ENCODE measurements at regions not wholly inside any gene's neighbourhood (a gene's known extent, or its start where the extent isn't known, plus 50 kb on each side); places are given as distances from the start of the nearest gene placed in this dataset.

DNA sequence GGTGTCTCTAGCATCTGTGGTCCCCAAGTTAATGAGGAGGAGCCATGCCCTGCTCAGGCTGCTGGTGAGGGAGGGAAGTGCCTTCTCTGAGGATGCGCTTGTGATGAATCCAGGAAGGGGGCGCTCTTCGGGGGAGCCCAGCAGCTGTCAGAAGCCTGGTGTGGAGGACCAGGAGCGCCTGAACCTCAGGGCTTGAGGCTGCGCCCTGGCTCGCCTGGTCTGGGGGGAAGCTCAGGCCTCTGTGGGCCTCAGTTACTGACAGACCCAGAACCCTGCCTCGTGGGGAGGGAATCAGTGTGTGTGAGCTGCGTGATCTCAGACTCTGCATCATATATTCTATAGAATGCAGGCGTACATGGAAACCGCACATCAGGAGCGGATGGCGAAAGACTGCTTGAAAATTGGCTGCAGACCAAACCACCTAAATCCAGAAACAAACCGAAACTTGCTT lies 126.1 kb downstream of the SEC14L1 start:
- no peaks in the 10 kb centered on the region for H3K9me3 Mint-ChIP-seq

DNA sequence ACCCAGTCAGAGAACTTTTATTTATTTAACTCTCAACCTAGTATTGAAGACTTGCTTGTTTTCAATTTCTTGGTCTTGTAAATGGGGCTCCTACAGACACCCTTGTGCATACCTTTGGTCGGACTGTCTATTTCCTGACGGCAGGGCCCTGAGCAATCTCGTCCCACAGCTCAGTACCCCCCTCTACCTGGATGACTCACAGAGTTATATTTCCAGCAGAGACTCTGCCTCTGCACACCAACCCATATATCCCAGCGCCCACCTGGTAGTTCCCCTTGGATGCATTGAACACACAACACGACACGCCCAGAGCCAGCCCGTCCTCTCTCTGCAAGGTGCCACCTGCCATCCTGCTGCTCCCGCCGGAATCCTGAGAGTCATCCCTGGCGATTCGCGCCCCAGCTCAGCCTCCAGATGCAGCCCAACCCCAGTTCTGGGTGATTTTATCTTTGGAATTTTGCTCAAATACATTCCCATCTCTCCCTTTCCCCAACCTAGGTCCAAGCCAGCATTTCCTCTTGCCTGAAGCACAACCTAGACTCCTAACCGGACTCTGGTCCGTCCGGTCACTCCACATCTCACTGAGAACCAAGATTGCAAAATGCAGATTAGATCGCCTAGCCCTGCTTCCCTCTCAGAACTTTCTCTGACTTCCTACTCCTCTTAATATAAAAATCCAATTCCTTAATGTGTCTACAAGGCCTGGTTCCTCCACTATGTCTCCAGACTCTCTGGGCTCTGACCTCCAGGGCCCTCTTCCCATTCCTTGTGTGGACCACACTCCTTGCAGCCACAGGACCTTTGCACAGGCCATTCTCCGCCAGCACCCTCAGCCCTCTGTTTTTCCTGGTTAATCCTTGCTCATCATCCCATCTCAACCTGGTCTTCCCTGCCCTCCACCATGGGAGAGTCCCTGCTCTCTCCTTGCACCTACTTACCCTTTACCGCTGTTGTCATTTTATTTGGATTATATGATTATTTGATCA lies 129.2 kb downstream of the SEC14L1 start:
- Mint-ChIP-seq H3K9me3 (no peaks in the 10 kb centered on the region), H3K36me3 (no peaks in the 10 kb centered on the region), H3K4me1 (peaks cover 0 to 3% (median 1%) of the 10 kb centered on the region in 3 donors), H3K27me3 (peaks cover 10% of the 10 kb centered on the region), H3K27ac (no peak overlapping the region), H3K4me3 (peak overlapping the region in 1 of 4 donors; percentile 65)

More for the DNA sequence above, 126.1 kb downstream of the SEC14L1 start:
- H3K27me3 Mint-ChIP-seq = peaks cover 8% of the 10 kb centered on the region
- H3K27ac Mint-ChIP-seq = no peak overlapping the region
- H3K4me1 Mint-ChIP-seq = peaks cover 0 to 3% (median 1%) of the 10 kb centered on the region in 3 donors
- H3K36me3 Mint-ChIP-seq = no peaks in the 10 kb centered on the region
- no peak overlapping the region for H3K4me3 Mint-ChIP-seq

DNA sequence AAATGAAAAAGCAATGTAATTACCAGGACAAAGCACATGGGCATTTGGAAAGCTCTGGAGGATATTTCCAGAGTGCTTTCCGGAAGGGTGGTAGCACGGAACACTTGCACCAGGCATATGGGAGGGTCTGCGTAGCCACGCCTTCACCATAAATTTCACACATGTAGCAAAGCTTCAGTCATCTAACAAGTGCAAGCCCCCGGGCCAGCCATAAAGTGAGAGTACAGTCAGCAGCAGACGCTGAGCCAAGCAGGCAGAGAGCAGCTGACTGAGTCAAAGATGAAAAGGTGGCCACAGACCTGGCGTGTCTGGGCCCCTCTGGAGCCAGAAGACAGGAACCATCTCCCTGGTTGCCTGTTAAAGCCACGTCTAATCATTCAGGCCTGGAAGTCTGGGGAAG lies 130.6 kb downstream of the SEC14L1 start:
- Mint-ChIP-seq H3K27me3 (peaks cover 8% of the 10 kb centered on the region), H3K4me1 (peaks cover 0 to 3% (median 1%) of the 10 kb centered on the region in 3 donors), H3K4me3 (no peak overlapping the region), H3K36me3 (no peaks in the 10 kb centered on the region), H3K9me3 (no peaks in the 10 kb centered on the region), H3K27ac (peak overlapping the region in 1 of 3 donors; percentile 25)

DNA sequence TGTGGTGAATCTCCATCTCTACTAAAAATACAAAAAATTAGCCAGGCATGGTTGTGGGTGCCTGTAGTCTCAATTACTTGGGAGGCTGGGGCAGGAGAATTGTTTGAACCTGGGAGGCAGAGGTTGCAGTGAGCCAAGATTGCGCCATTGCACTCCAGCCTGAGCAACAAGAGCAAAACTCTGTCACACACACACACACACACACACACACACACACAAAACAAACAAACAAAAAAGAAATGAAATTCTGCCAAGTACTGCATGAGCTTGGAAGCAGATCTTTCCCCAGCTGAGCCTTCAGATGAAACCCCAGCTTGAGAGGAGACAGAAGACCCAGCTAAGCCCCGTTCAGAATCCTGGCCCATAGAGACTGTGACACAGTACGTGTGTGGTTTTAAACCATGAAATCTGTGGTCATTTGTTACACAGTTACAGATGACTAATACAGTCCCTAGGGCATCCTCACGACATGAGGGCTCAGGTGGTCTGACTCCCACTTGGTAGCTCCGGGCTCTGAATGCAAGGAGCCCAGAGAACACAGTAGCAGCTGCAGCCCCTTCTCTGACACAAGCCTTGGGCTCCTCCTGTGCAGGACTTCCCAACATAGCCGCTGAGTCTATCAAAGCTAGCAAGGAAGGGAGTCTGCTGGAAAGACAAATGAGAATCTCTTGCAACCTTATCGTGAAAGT lies 132.8 kb downstream of the SEC14L1 start:
- Mint-ChIP-seq H3K9me3 (no peaks in the 10 kb centered on the region), H3K4me3 (no peak overlapping the region), H3K27me3 (peaks cover 2% of the 10 kb centered on the region), H3K27ac (no peak overlapping the region), H3K36me3 (no peaks in the 10 kb centered on the region), H3K4me1 (peaks cover 0 to 2% (median 0%) of the 10 kb centered on the region in 3 donors)

DNA sequence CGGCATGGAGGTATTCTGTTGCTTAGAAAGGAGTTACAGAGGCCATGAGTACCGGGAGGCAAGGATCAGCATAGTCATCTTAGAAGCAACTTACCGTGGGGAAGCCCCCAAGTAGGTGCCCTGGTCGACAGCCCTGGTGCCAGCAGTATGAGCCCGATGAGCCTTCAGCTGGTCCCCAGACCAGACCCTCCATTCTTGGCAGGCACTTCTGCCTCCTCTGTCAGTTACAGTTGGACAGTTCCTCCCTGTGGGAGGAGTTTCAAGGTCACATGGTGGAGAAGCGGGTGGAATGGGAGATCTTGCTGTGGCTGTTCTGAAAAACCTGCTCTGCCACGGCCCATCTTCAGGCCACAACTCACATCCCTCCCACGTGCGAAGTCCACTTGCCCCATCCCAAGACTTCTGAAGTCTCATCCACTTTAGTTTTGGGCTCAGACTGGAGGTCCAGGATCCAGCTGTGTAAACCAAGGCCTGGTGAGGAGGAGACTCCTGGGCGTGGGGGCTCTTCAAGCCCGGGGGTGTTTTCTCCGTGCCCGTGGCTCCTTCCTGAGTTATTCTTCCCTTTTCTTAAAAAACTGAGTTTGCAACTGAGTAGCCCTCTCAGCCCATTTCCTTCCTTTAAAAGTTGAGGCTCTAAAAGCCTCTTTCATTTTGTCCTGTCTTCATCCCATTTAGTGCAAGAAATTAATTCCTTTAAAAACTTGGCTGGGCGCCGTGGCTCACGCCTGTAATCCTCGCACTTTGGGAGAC lies 133.5 kb downstream of the SEC14L1 start:
- H3K27ac Mint-ChIP-seq = no peak overlapping the region

DNA sequence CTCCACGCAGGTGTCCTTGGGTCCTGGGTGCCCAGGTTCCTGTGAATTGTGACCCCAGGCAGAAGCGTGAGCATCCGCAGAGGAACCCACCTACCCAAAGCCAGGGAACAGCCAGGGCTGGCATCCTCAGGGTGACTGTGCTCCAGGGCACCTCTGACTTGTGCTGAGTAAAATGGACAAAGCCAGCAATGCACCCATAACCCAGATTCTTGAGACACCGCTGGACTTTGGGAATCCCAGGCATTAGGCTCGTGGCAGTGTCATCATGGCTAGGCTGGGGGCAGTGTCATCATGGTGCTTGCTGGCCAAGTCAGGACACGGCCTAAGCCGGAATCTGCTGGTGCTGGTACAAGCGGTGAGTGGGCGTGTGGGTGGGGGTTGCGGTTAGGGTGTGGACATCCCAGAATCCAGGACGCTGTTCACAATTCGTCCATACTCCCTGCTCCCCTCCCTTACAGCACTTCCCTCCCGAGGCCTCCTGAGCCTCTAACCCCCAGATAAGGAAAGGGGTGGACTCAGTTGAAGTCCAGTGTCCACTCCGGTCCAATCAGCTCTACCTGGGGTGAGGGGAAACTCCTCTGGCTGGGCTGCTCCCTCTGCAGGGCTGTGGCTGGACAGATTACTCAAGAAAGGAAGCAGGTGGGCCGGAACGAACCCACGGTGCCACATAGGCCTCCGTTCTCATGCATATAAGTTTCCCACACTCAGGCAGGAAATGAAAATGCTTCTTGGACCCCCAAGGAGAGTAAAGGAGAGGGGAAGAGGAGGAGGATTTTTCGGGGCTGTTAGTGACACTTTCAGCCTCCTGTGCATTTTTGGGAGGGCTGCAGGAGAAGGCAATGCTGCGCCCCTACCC lies 138.9 kb downstream of the SEC14L1 start:
- H3K36me3 Mint-ChIP-seq = no peaks in the 10 kb centered on the region
- peak overlapping the region; percentile 46 to 90 (median 67) for H3K27ac Mint-ChIP-seq
- H3K9me3 Mint-ChIP-seq = peaks cover 0 to 3% (median 0%) of the 10 kb centered on the region in 3 donors
- peaks cover 18% of the 10 kb centered on the region for H3K27me3 Mint-ChIP-seq
- peaks cover 5 to 15% (median 13%) of the 10 kb centered on the region in 3 donors for H3K4me1 Mint-ChIP-seq
- H3K4me3 Mint-ChIP-seq = peak overlapping the region; percentile 59 to 92 (median 87)

More for the DNA sequence above, 133.5 kb downstream of the SEC14L1 start:
- H3K4me1 Mint-ChIP-seq = peaks cover 0 to 2% (median 0%) of the 10 kb centered on the region in 3 donors
- no peak overlapping the region for H3K4me3 Mint-ChIP-seq
- no peaks in the 10 kb centered on the region for H3K9me3 Mint-ChIP-seq
- peaks cover 2% of the 10 kb centered on the region for H3K27me3 Mint-ChIP-seq
- no peaks in the 10 kb centered on the region for H3K36me3 Mint-ChIP-seq

DNA sequence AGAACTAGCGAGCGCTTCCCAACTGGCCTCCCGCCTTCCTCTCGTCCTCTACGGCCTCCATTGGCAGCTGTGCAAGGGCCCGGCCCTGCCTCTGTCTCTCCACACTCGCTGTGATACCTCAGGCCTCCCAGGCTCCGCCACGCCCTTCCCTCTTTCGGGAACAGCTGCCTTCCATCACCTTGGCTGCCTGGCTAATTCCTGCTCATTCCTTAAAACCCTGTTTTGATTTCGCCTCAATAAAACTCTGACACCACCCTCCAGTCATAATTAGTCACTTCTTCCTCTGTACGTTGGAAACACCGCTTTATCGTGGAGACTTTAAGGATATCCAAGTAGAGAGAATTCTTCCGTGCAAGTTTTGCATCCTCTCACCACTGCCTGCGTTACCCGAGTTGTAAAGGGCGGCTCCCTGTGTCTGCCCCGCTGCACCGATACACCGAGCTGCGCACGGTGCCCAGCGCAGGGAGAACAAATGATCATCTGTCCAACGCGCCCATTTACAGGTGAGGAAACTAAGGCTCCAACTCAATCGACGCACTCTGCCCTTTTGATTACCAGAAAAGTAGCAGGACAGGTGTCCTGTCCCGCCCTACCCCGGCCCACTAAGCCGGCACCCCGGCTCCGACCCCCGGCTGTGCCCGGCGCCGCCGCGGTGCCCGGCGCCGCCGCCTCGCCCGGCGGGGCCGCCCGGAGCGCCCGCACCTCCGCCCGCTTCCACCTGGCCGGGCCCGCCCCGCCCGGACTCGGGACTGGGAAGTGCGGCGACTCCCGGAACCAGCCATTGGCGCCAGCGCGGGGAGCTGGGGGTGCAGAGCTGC lies 139.7 kb downstream of the SEC14L1 start:
- peaks cover 0 to 3% (median 0%) of the 10 kb centered on the region in 3 donors for H3K9me3 Mint-ChIP-seq
- H3K36me3 Mint-ChIP-seq = no peaks in the 10 kb centered on the region
- peaks cover 18% of the 10 kb centered on the region for H3K27me3 Mint-ChIP-seq
- H3K27ac Mint-ChIP-seq = peak overlapping the region; percentile 67 to 96 (median 90)
- peak overlapping the region; percentile 59 to 92 (median 87) for H3K4me3 Mint-ChIP-seq
- peaks cover 5 to 15% (median 13%) of the 10 kb centered on the region in 3 donors for H3K4me1 Mint-ChIP-seq

DNA sequence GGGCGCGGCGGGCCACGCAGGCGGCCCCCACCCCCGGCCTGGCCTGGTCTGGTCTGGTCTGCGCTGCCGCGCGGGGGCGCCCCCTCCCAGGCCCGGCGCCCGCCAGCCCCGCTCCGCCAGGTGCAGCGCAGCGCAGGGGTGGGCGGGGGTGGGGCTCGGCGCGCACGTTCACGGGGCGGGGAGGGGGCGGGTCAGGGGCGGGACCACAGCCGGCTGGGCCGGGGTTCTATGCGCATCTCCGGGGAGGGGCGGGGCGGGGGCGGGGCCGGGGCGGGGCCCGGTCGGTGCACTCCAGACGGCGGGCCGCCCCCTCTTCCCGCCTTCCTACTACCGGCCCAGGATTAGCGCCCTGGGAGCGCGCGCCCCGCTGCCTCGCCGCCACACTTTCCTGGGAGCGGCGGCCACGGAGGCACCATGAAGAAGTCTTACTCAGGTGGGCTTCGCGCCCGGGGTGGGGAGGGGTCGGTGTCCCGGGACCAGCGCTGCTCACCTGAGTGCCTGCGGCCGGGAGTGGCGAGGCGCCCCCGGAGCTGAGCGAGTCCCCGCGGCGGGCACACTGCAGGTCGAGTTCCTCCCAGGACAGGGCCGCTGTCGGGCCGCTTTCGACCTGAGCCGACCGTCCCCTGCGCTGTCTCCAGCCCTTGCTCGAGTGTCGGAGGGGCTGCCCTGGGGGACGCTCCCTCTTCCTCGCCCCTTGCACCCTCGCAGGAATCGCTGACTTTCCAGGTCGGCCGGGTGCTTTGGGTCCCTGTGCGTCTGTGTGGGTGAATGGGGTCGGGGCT lies 140.5 kb downstream of the SEC14L1 start:
- peaks cover 0 to 3% (median 0%) of the 10 kb centered on the region in 3 donors for H3K9me3 Mint-ChIP-seq
- H3K27me3 Mint-ChIP-seq = peaks cover 18% of the 10 kb centered on the region
- H3K27ac Mint-ChIP-seq = peak overlapping the region; percentile 85 to 100 (median 94)
- peaks cover 5 to 19% (median 13%) of the 10 kb centered on the region in 3 donors for H3K4me1 Mint-ChIP-seq
- no peaks in the 10 kb centered on the region for H3K36me3 Mint-ChIP-seq
- H3K4me3 Mint-ChIP-seq = peak overlapping the region; percentile 78 to 99 (median 87)

DNA sequence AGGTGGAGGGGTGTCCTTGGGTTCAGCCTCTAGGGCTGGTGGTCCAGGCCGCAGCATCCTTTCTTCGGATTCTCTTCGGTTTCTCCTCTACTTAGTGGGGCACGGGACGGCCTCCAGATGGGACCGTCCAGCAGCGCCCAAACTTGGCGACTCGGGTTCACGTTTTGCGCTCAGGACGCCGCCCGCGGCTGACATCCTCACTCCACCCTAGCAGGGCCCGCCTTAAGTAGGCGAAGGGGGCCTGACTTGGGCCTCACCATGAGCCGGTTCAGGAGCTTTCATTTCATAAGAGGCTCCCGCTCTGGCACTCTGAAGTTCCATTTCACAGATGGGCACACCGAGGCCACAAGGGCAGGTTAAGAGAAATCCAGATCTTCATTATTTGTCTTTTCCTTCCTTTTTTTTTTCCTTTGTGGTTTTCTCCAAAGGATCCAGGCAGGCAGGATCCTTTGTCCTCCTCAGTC lies 141.2 kb downstream of the SEC14L1 start:
- Mint-ChIP-seq H3K36me3 (no peaks in the 10 kb centered on the region), H3K27me3 (peaks cover 18% of the 10 kb centered on the region), H3K9me3 (peaks cover 0 to 3% (median 0%) of the 10 kb centered on the region in 3 donors), H3K4me1 (peaks cover 5 to 19% (median 13%) of the 10 kb centered on the region in 3 donors), H3K27ac (peak overlapping the region; percentile 85 to 100 (median 94)), H3K4me3 (peak overlapping the region; percentile 78 to 99 (median 87))

DNA sequence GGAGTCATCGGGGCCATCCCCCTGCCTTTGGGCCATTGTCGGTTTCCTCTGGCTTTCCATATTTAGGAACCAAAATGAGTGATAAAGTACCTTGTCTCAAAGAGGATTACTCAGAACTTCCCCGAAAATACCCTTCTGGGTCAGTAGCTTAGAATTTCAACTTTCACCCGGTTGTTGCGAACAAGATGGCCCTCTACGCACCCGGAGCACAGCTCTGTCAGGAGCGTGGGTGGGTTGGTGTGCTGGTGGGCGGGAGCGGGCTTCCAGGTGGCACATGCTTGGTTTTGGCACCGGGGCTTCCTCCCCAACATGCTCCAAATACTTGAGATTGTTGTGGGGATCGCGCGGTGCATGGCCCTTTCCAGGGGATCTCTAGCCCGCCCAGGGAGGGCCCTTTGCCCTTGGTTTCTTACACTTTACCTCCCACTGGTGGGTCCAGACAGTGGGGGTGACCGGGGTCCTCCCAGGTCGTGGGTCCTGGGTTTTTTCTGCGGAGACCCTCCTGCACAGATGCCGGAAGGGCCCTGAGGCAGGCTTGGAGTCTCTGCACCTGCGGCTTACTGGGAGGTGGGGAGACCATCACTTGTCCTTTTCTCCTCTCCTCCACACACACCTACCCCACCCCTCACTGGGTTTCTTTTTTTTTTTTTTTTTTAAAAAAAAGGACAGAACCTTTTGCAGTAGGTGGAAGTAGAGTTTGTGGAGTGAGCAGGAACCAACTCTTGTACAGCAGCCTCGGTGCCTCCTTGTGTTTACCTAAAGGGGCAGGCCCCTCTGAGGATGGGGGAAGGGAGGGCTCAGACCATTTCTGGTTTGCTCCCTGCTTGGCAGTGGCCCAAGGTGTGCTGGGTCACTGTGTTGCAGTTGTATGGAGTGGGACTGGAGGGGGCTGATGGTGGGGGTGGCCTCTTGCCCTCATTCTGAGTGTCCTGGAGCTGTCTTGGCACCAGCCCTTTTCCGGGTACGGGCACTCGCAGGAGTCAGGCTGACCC lies 142.1 kb downstream of the SEC14L1 start:
- H3K4me3 Mint-ChIP-seq = peak overlapping the region; percentile 78 to 99 (median 87)
- H3K36me3 Mint-ChIP-seq = no peaks in the 10 kb centered on the region
- peaks cover 5 to 19% (median 11%) of the 10 kb centered on the region in 3 donors for H3K4me1 Mint-ChIP-seq
- peaks cover 0 to 3% (median 0%) of the 10 kb centered on the region in 3 donors for H3K9me3 Mint-ChIP-seq
- peak overlapping the region; percentile 85 to 100 (median 94) for H3K27ac Mint-ChIP-seq
- H3K27me3 Mint-ChIP-seq = peaks cover 18% of the 10 kb centered on the region

DNA sequence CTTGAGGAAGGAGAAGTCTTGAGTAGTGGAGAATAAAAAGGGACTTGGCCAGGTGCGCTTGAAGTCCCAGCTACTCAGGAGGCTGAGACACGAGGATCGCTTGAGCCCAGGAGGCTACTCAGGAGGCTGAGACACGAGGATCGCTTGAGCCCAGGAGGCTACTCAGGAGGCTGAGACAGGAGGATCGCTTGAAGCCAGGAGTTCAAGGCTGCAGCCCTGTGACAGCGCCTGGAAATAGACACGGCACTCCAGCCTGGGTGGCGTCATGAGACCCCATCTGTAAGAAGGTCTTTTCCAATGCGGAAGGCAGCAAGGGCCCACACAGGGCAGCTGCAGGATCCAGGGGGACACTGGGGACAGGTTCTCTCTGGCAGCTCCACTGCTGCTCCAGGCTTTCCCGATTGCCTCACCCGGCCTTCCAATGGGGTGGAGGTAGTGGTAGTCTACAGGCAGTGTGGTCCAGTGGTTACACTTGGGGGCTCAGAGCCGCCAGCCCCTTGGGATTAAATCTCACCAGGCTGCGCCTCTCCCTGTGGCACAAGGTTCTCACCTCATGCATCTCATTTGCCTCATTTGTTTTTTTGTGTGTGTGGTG lies 143.4 kb downstream of the SEC14L1 start:
- peaks cover 5 to 19% (median 11%) of the 10 kb centered on the region in 3 donors for H3K4me1 Mint-ChIP-seq
- H3K9me3 Mint-ChIP-seq = peaks cover 0 to 3% (median 0%) of the 10 kb centered on the region in 3 donors
- H3K4me3 Mint-ChIP-seq = peak overlapping the region in 1 of 4 donors; percentile 13
- peaks cover 18% of the 10 kb centered on the region for H3K27me3 Mint-ChIP-seq
- H3K36me3 Mint-ChIP-seq = no peaks in the 10 kb centered on the region
- peak overlapping the region in 2 of 3 donors; percentile 26 to 56 for H3K27ac Mint-ChIP-seq

Measured in IgD-negative memory B cell (primary cell).